BJ (cell line): ENCODE measurements at regions not wholly inside any gene's neighbourhood (a gene's known extent, or its start where the extent isn't known, plus 50 kb on each side); places are given as distances from the start of the nearest gene placed in this dataset.

Experiments
- CTCF ChIA-PET: fragments of 350-600 bp; formaldehyde crosslinking; extraction: SDS; loops from one replicate; lab custom pipeline; 2021; ENCODE audit warnings: antibody characterized with exemption, inconsistent platforms; lab: Yijun Ruan, JAX
- POLR2A ChIA-PET: fragments of 300-600 bp; sonication (Branson Sonifier 250); formaldehyde crosslinking; extraction: SDS; loops from one replicate; lab custom pipeline; 2021; ENCODE audit warnings: antibody characterized with exemption; lab: Charles Lee
- DNase-seq: peaks from one replicate; pipeline ENCODE4 v3.0.0-alpha.2; 2011; ENCODE audit warnings: low read depth
- H3K27me3 ChIP-seq: 2 replicates; pipeline ENCODE4 v1.6.0; 2011; ENCODE audit warnings: low read length; ENCODE audit not compliant: control insufficient read depth, insufficient read depth
- H3K36me3 ChIP-seq: 2 replicates; pipeline ENCODE4 v1.5.1; 2011; ENCODE audit warnings: low read length; ENCODE audit not compliant: control insufficient read depth, insufficient read depth
- H3K4me3 ChIP-seq: 2 replicates; pipeline ENCODE4 v1.5.1; 2011; ENCODE audit warnings: low read depth, mild to moderate bottlenecking, control low read depth, low read length
- CTCF ChIP-seq: IDR thresholded peaks from 2 replicates; pipeline ENCODE4 v1.5.1; 2011; ENCODE audit warnings: low read depth, mild to moderate bottlenecking, control low read depth, inconsistent platforms, low read length, moderate library complexity; ENCODE audit not compliant: insufficient read depth

- ChIA-PET POLR2A (no interaction called here), CTCF (no interaction called here)
- Histone ChIP-seq H3K27me3 (no peaks in the 10 kb centered on the region; the same call in 1 of the 2 replicates), H3K4me3 (no peak overlapping the region), H3K36me3 (no peaks in the 10 kb centered on the region)
- no peak for DNase-seq
- TF ChIP-seq CTCF: no peak
Measured at GRCh38 chr5:167284222-167284890, 1007.1 kb upstream of the WWC1 start.

GRCh38 chr5:167285591-167285990 is 1005.9 kb upstream of the WWC1 start:
- H3K4me3 ChIP-seq: no peak overlapping the region
- DNase-seq: no peak
- no peaks in the 10 kb centered on the region for H3K27me3 ChIP-seq
- no peak for TF ChIP-seq CTCF
- H3K36me3 ChIP-seq: no peaks in the 10 kb centered on the region
- ChIA-PET POLR2A (no interaction called here), CTCF (no interaction called here)

DNA sequence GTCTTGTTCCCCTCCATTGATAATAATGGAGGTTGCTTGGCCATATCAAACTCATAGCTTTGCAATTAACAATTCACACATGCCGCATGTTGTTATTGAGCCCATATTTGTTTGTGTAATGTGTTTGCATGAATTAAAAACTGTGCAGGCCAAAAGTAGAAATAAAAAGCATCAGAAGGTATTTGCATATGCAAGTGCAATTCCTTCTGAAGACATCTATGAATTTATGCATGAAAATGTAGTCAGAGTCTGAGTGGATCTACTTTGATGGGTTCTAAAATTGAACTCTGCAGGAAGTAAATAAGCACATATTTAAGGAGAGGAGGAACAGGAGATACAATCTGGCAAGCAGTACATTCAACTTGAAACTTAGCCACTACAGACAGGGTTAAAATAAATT is 1004.6 kb upstream of the WWC1 start:
- ChIA-PET POLR2A (no interaction called here), CTCF (no interaction called here)
- H3K4me3 ChIP-seq: no peak overlapping the region
- no peak for DNase-seq
- no peaks in the 10 kb centered on the region for H3K36me3 ChIP-seq
- no peak for TF ChIP-seq CTCF
- no peaks in the 10 kb centered on the region for H3K27me3 ChIP-seq

GRCh38 chr5:167290478-167290877 is 1001.0 kb upstream of the WWC1 start:
- ChIA-PET CTCF (no interaction called here), POLR2A (no interaction called here)
- DNase-seq: no peak
- Histone ChIP-seq H3K27me3 (no peaks in the 10 kb centered on the region), H3K36me3 (no peaks in the 10 kb centered on the region), H3K4me3 (no peak overlapping the region)
- no peak for TF ChIP-seq CTCF

- no peaks in the 10 kb centered on the region for H3K36me3 ChIP-seq
- POLR2A ChIA-PET: interaction anchor here (0.6 kb wide), 1 partner anchor 978 kb away, joined by 27 read pairs; no protein-coding TSS in a partner anchor
Measured at GRCh38 chr5:167294882-167295680, 996.4 kb upstream of the WWC1 start.

More at GRCh38 chr5:167294882-167295680, 996.4 kb upstream of the WWC1 start:
- H3K4me3 ChIP-seq: no peak overlapping the region
- no peaks in the 10 kb centered on the region for H3K27me3 ChIP-seq
- TF ChIP-seq CTCF: no peak
- DNase-seq: peak; percentile 97
- CTCF ChIA-PET: interaction anchor here (1.2 kb wide), 1 partner anchor 15 kb away, joined by 3 read pairs; no protein-coding TSS in a partner anchor
